HCT116 (cell line): ENCODE measurements at regions not wholly inside any gene's neighbourhood (a gene's known extent, or its start where the extent isn't known, plus 50 kb on each side); places are given as distances from the start of the nearest gene placed in this dataset.
A peak's percentile ranks its signal among the peaks of the same experiment; 100 is the strongest.

ENCODE experiments used
- ATAC-seq: fragments of 200-7000 bp; cut with Tn5 transposase; 2 replicates; pipeline ENCODE4 v1.9.1; 2020; ENCODE audit warnings: mild to moderate bottlenecking, moderate library complexity
- BruUV-seq: library from RNA; stranded (reverse); fragments of 400-500 nt; replicated peaks from 2 replicates; lab custom pipeline; 2021; lab: Mats Ljungman, UMichigan
- CTCF ChIA-PET: fragments of 300-600 bp; sonication (Branson Sonifier 250); formaldehyde crosslinking; loops from one replicate; lab custom pipeline; 2021; ENCODE audit warnings: antibody characterized with exemption; lab: Charles Lee
- POLR2A ChIA-PET: fragments of 300-600, 350-600 bp; sonication (Branson Sonifier 250); formaldehyde crosslinking; loops from one replicate; lab custom pipeline; 2021; ENCODE audit warnings: antibody characterized with exemption; lab: Charles Lee
- RAD21 ChIA-PET, 2 experiments: fragments of 300-600 bp; sonication (Branson Sonifier 250); formaldehyde crosslinking; loops; one replicate each; lab custom pipeline; 2023; ENCODE audit warnings: low total read pairs in 2 of 2; ENCODE audit not compliant: uncharacterized antibody in 2 of 2, unreplicated experiment in 2 of 2, low non-redundant PET in 1 of 2; lab: Charles Lee
- DNase-seq: peaks from one replicate; pipeline ENCODE4 v3.0.0-alpha.2; 2010; ENCODE audit warnings: low read depth, low spot score
- H2AFZ ChIP-seq: fragments of 200-600 bp; shearing (Covaris generic), sonication (generic); 2 replicates; pipeline ENCODE4 v1.6.1; 2017; ENCODE audit warnings: low read depth, mixed run types, mixed read lengths, antibody characterized with exemption, low read length; ENCODE audit not compliant: poor library complexity, severe bottlenecking
- H3K27ac ChIP-seq: 2 replicates; pipeline ENCODE4 v1.5.1; 2012; ENCODE audit warnings: low read depth, low read length
- H3K27me3 ChIP-seq: fragments of 200-600 bp; sonication (generic); 2 replicates; pipeline ENCODE4 v1.6.1; 2016; ENCODE audit warnings: mixed run types, low read length, mixed read lengths; ENCODE audit not compliant: insufficient read depth
- H3K36me3 ChIP-seq, 2 experiments: fragments of 200-500 bp in 1 of 2; fragments of 200-600 bp in 1 of 2; sonication (Bioruptor generic) in 1 of 2; sonication (generic) in 1 of 2; 2 replicates each; pipeline versions ENCODE4 v1.5.1 to v1.6.1; 2014 to 2016; ENCODE audit warnings: low read length in 2 of 2, inconsistent platforms in 1 of 2, mixed read lengths in 1 of 2, mixed run types in 1 of 2; ENCODE audit not compliant: insufficient read depth in 2 of 2, control insufficient read depth in 1 of 2
- H3K4me1 ChIP-seq, 2 experiments: fragments of 200-600 bp in 1 of 2; sonication (generic) in 1 of 2; 2 replicates each; pipeline versions ENCODE4 v1.5.1 to v1.6.1; 2012 to 2017; ENCODE audit warnings: low read length in 2 of 2, inconsistent platforms in 1 of 2, mild to moderate bottlenecking in 1 of 2, mixed read lengths in 1 of 2, mixed run types in 1 of 2, moderate library complexity in 1 of 2; ENCODE audit not compliant: insufficient read depth in 2 of 2, control insufficient read depth in 1 of 2
- H3K4me2 ChIP-seq: fragments of 200-600 bp; sonication (generic); 2 replicates; pipeline ENCODE4 v1.6.1; 2017; ENCODE audit warnings: mixed run types, low read length, mixed read lengths
- H3K4me3 ChIP-seq, 2 experiments: fragments of 200-600 bp in 1 of 2; sonication (generic) in 1 of 2; replicated peaks in 1 of 2; 2 replicates each; pipeline ENCODE4 v1.5.1; 2011 to 2016; ENCODE audit warnings: low read length in 2 of 2, control low read depth in 1 of 2, low read depth in 1 of 2, mild to moderate bottlenecking in 1 of 2, mixed read lengths in 1 of 2, mixed run types in 1 of 2
- H3K79me2 ChIP-seq: fragments of 200-600 bp; sonication (generic); 2 replicates; pipeline ENCODE4 v1.6.1; 2017; ENCODE audit warnings: mild to moderate bottlenecking, mixed run types, low read length, moderate library complexity, mixed read lengths; ENCODE audit not compliant: insufficient read depth
- H3K9ac ChIP-seq: fragments of 200-600 bp; sonication (generic); 2 replicates; pipeline ENCODE4 v1.6.1; 2016; ENCODE audit warnings: low read length, mixed read lengths
- H3K9me2 ChIP-seq: fragments of 200-600 bp; sonication (generic), shearing (Covaris generic); 2 replicates; pipeline ENCODE4 v1.6.1; 2017; ENCODE audit warnings: mixed run types, mild to moderate bottlenecking, moderate library complexity; ENCODE audit not compliant: insufficient read depth
- H3K9me3 ChIP-seq, 2 experiments: fragments of 200-500 bp in 1 of 2; fragments of 200-600 bp in 1 of 2; sonication (Bioruptor generic) in 1 of 2; sonication (generic) in 1 of 2; 2 replicates each; pipeline ENCODE4 v1.6.1; 2014 to 2017; ENCODE audit warnings: low read length in 2 of 2, mixed read lengths in 2 of 2, inconsistent platforms in 1 of 2, low read depth in 1 of 2, mild to moderate bottlenecking in 1 of 2, mixed run types in 1 of 2, moderate library complexity in 1 of 2; ENCODE audit not compliant: control insufficient read depth in 1 of 2, insufficient read depth in 1 of 2
- H4K20me1 ChIP-seq: fragments of 200-600 bp; sonication (generic), shearing (Covaris generic); 2 replicates; pipeline ENCODE4 v1.6.1; 2017; ENCODE audit warnings: mixed run types, mild to moderate bottlenecking, moderate library complexity; ENCODE audit not compliant: insufficient read depth
- CBX3 ChIP-seq: IDR thresholded peaks from 2 replicates; pipeline ENCODE4 v1.6.1; 2012; ENCODE audit warnings: low read depth
- CEBPB ChIP-seq: IDR thresholded peaks from 2 replicates; pipeline ENCODE4 v1.6.1; 2012; ENCODE audit warnings: low read depth
- ELF1 ChIP-seq: IDR thresholded peaks from 2 replicates; pipeline ENCODE4 v1.6.1; 2012; ENCODE audit warnings: low read depth, borderline replicate concordance
- EZH2 ChIP-seq: fragments of 200-600 bp; sonication (generic); IDR thresholded peaks from 2 replicates; pipeline ENCODE4 v1.6.1; 2017; ENCODE audit warnings: antibody characterized with exemption, mixed run types
- FOSL1 ChIP-seq: IDR thresholded peaks from 2 replicates; pipeline ENCODE4 v1.6.1; 2012; ENCODE audit warnings: low read depth
- JUND ChIP-seq: IDR thresholded peaks from 2 replicates; pipeline ENCODE4 v1.6.1; 2012
- SIN3A ChIP-seq: IDR thresholded peaks from 2 replicates; pipeline ENCODE4 v1.6.1; 2012; ENCODE audit warnings: low read depth
- SP1 ChIP-seq: IDR thresholded peaks from 2 replicates; pipeline ENCODE4 v1.6.1; 2012; ENCODE audit warnings: low read depth
- TCF7L2 ChIP-seq: IDR thresholded peaks from 2 replicates; pipeline ENCODE4 v1.7.0; 2011; ENCODE audit warnings: borderline replicate concordance, inconsistent platforms; ENCODE audit not compliant: insufficient read depth, insufficient read length; ENCODE audit errors: extremely low read depth
- ZFX ChIP-seq: fragments of 450-650 bp; IDR thresholded peaks from 2 replicates; pipeline ENCODE4 v1.6.1; 2017
- intact Hi-C: fragments of 100-400 bp; cut with micrococcal nuclease; formaldehyde crosslinking; loops from 2 replicates; pipeline ENCODE4 v1.10.0; 2022
- TF ChIP-seq, protein P1 (sequence below), 3 experiments: fragments of 200-600 bp in 1 of 3; sonication (generic) in 1 of 3; IDR thresholded peaks in 2 of 3; conservative IDR thresholded peaks in 1 of 3; 2 replicates each; pipeline ENCODE4 v1.5.1; 2012 to 2017; ENCODE audit warnings: low read depth in 2 of 3, low read length in 2 of 3, antibody characterized with exemption in 1 of 3, borderline replicate concordance in 1 of 3, control low read depth in 1 of 3, mild to moderate bottlenecking in 1 of 3, mixed read lengths in 1 of 3, mixed run types in 1 of 3, moderate library complexity in 1 of 3; ENCODE audit not compliant: insufficient read depth in 1 of 3
- TF ChIP-seq, protein P2 (sequence below): IDR thresholded peaks from 2 replicates; pipeline ENCODE4 v1.6.1; 2011; ENCODE audit warnings: mild to moderate bottlenecking, low read length, moderate library complexity; ENCODE audit not compliant: insufficient replicate concordance; ENCODE audit errors: extremely low read depth

DNA sequence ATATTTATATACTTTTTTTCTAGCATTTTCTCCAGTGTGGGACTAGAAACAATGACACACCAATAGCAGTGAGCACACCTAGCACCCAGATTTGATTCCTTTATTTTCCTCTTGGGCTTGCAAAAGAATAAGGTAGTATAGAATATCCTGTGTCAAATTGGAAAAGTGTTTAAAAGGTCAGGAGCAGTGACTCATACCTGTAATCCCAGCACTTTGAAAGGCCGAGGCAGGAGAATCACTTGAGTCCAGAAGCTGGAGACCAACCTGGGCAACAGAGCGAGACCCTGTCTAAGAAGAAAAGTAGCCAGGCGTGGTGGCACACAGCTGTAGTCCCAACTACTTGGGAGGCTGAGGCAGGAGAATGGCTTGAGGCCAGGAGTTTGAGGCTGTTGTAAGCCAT lies 53.8 kb upstream of the SGPP1 start:
- H3K27me3 ChIP-seq, result no peaks in the 10 kb centered on the region
- CTCF ChIA-PET, result no interaction called here
- RAD21 ChIA-PET, result no interaction called here
- no TSS peak for BruUV-seq
- H3K36me3 ChIP-seq, result no peaks in the 10 kb centered on the region
- no peak overlapping the region for H3K9ac ChIP-seq
- no peaks in the 10 kb centered on the region for H4K20me1 ChIP-seq
- no peak overlapping the region for H3K4me3 ChIP-seq
- intact Hi-C loops, result no loop called here
- TF ChIP-seq JUND (peak; percentile 36; the same call in 1 of the 2 replicates), TCF7L2 (peak; percentile 78), FOSL1 (peak; percentile 57; the same call in 1 of the 2 replicates), EZH2 (no peak), CEBPB (no peak), CBX3 (0 out of 2 replicates have a peak, but pooled peaks have one; percentile 13)
- POLR2A ChIA-PET, result no interaction called here
- no peak overlapping the region for H3K27ac ChIP-seq
- H3K9me2 ChIP-seq, result no peaks in the 10 kb centered on the region
- DNase-seq, result peak; percentile 12
- H3K4me2 ChIP-seq, result peak overlapping the region; percentile 56
- H3K4me1 ChIP-seq, result peaks cover 12 to 17% of the 10 kb centered on the region in 2 experiments
- H2AFZ ChIP-seq, result peak overlapping the region; percentile 92
- no peaks in the 10 kb centered on the region for H3K79me2 ChIP-seq
- ATAC-seq, result peak; percentile 70
- no peaks in the 10 kb centered on the region for H3K9me3 ChIP-seq

DNA sequence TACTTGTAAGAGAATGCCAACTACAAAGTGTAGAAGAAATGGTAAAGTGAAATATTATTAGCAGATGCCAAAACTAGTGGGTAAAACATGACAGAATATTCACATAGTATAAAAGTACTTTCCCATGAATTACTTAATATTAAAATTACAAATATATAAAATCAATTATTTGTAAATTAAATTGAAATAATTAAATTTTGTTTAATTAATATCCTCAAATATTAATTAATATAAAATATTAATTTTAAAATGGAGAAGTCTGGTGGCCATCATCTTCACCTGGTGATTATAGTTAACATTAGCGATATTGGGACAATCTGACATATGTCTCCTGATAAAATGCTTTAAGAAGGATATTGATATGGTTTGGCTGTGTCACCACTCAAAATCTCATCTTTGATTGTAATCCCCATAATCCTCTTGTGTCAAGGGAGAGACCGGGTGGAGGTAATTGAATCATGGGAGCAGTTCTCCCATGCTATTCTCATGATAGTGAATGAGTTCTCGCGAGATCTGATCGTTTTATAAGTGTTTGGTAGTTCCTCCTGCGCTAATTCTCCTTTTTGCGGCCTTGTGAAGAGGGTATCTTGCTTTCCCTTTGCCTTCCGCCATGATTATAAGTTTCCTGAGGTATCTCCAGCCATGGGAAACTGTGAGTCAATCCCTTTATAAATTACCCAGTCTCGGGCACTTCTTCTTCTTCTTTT lies 55.0 kb upstream of the SGPP1 start:
- Histone ChIP-seq H3K27ac (no peak overlapping the region), H3K9me3 (no peaks in the 10 kb centered on the region), H3K9ac (no peak overlapping the region), H3K27me3 (no peaks in the 10 kb centered on the region), H2AFZ (no peak overlapping the region), H3K4me2 (no peak overlapping the region), H3K4me1 (peaks cover 10 to 12% of the 10 kb centered on the region in 2 experiments), H4K20me1 (no peaks in the 10 kb centered on the region), H3K9me2 (no peaks in the 10 kb centered on the region), H3K4me3 (no peak overlapping the region), H3K36me3 (no peaks in the 10 kb centered on the region), H3K79me2 (no peaks in the 10 kb centered on the region)
- TF ChIP-seq, protein P1, sequence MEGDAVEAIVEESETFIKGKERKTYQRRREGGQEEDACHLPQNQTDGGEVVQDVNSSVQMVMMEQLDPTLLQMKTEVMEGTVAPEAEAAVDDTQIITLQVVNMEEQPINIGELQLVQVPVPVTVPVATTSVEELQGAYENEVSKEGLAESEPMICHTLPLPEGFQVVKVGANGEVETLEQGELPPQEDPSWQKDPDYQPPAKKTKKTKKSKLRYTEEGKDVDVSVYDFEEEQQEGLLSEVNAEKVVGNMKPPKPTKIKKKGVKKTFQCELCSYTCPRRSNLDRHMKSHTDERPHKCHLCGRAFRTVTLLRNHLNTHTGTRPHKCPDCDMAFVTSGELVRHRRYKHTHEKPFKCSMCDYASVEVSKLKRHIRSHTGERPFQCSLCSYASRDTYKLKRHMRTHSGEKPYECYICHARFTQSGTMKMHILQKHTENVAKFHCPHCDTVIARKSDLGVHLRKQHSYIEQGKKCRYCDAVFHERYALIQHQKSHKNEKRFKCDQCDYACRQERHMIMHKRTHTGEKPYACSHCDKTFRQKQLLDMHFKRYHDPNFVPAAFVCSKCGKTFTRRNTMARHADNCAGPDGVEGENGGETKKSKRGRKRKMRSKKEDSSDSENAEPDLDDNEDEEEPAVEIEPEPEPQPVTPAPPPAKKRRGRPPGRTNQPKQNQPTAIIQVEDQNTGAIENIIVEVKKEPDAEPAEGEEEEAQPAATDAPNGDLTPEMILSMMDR (IDR thresholded peaks at IDR 0.05 in 2 of 3, conservative IDR thresholded peaks at IDR 0.05 in 1 of 3; ENCODE audit: borderline replicate concordance in 1 of 3, insufficient read depth in 1 of 3, low read depth in 2 of 3, low read length in 2 of 3), result no peak
- TF ChIP-seq SIN3A (no peak), SP1 (no peak), ZFX (no peak), ELF1 (no peak), JUND (no peak), CEBPB (no peak)
- TF ChIP-seq, protein P2, sequence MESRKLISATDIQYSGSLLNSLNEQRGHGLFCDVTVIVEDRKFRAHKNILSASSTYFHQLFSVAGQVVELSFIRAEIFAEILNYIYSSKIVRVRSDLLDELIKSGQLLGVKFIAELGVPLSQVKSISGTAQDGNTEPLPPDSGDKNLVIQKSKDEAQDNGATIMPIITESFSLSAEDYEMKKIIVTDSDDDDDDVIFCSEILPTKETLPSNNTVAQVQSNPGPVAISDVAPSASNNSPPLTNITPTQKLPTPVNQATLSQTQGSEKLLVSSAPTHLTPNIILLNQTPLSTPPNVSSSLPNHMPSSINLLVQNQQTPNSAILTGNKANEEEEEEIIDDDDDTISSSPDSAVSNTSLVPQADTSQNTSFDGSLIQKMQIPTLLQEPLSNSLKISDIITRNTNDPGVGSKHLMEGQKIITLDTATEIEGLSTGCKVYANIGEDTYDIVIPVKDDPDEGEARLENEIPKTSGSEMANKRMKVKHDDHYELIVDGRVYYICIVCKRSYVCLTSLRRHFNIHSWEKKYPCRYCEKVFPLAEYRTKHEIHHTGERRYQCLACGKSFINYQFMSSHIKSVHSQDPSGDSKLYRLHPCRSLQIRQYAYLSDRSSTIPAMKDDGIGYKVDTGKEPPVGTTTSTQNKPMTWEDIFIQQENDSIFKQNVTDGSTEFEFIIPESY, result no peak
- ChIA-PET POLR2A (no interaction called here), RAD21 (no interaction called here), CTCF (no interaction called here)
- DNase-seq (no peak), ATAC-seq (no peak)
- intact Hi-C loops, result no loop called here
- BruUV-seq, result no TSS peak
